HG03575 (cell line): ENCODE measurements at regions not wholly inside any gene's neighbourhood (a gene's known extent, or its start where the extent isn't known, plus 50 kb on each side); places are given as distances from the start of the nearest gene placed in this dataset.

ENCODE experiments used
- ATAC-seq: cut with Tn5 transposase; IDR thresholded peaks from one replicate; pipeline ENCODE4 v1.9.1; 2021; ENCODE audit not compliant: unreplicated experiment, insufficient number of reproducible peaks, low FRiP score; ENCODE audit errors: extremely low read depth

- ATAC-seq, result no peak
Measured at GRCh38 chr6:134866563-134866962, 83.3 kb downstream of the ALDH8A1 start.

DNA sequence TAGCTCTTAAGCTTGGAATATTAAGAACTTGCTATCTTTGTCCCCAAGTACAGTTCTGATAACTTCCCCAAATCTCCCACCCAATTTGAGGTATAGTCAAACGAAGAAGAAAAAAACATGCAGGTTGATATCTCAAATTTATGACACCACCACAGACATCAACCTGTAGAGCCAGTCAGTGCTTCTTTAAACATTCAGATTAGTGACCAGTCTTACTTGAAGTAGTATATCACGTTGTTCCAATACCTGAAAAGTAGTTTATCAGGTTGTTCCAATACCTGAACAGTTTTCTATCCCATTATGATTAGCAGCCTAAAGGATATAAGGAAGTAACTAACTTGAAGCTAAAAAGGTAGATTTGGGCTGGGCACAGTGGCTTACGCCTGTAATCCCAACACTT, 85.3 kb downstream of the ALDH8A1 start:
- ATAC-seq, result no peak

DNA sequence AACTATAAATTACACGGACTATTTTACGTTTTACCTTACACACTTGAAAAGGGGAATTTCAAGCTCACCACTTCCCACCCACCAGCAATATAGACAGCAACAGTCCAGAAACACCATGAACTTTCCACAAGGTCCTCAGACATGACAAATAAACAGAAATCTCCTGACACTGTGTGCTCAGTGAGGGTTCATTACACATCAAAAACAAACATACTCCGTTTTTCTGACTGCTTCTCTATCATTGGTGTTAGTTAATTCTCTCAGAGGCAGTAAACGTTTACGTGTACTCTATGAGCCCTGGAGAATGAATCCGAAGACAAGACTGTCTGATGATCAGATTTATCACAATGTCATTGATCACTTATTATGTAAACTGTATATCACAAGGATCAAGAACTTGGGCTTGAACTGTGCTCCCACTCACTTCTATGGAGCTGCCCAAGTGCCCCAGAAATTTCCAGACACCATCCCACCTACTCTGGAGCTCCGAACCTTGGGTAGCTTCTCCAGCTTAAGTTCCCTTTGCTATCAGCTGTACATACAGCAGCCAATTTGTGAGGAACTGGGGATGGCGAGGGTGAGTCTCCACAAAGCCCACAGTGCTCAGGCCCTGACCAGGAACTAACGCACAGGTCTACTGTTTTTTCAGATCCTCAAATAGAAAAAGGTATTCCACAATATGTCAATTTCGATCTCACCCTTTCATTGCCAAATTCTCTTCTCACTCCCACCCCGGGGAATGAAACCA, 86.0 kb downstream of the ALDH8A1 start:
- no peak for ATAC-seq

- ATAC-seq, result no peak
Measured at GRCh38 chr6:134854366-134854765, 95.5 kb downstream of the ALDH8A1 start.

GRCh38 chr6:134853111-134854055, 96.5 kb downstream of the ALDH8A1 start:
- ATAC-seq, result no peak

- no peak for ATAC-seq
Measured at GRCh38 chr6:134851548-134851947, 98.4 kb downstream of the ALDH8A1 start.

- ATAC-seq, result no peak
Measured at GRCh38 chr6:134850721-134851305, 99.1 kb downstream of the ALDH8A1 start.

DNA sequence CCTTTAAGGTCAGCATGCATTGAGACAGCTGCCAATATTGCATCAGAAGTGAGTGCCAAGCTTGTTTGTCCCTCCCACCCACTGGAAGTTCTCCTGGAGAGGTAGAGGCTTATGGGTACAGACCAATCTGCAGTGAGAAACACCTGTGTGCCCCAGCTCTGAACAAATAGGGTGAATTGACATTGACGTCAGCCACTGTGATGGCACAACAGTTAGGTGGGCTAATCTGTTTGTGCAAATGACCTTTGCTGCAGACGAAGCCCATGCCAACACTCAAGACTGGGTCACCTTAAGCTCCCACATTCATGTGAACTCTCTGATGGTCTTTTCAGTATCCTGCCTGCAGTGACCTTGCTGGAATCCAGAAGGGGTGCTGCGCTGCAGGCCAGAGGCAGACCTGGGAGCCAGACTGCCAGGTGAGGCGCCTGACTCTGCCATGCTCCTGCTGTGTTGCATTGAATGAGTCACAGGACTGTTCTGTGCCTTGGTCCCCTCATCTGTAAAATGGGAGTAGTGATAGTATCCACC, 99.9 kb downstream of the ALDH8A1 start:
- no peak for ATAC-seq

- no peak for ATAC-seq
Measured at GRCh38 chr6:134848076-134848475, 101.8 kb downstream of the ALDH8A1 start.

GRCh38 chr6:134846865-134847264, 103.0 kb downstream of the ALDH8A1 start:
- ATAC-seq, result no peak

DNA sequence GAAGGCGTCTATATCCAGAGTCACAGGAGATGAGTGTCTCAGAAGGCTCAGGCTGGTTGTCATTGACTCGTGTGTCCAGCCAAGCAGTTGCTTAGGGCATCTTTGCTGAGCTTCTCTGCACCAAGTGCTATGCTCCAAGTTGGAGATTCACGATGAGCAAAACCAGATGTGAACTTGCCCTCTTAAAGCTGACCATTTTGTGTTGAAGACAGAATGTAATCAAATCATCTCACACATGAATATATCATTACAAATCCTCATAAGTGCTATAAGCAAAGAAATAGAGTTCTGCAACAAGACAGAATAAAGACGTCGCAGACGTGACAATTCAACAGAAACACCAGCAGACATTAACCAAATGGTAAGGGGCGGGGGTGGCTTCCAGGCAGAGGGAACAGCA, 103.9 kb downstream of the ALDH8A1 start:
- ATAC-seq, result no peak

GRCh38 chr6:134844120-134844519, 105.8 kb downstream of the ALDH8A1 start:
- ATAC-seq, result no peak

DNA sequence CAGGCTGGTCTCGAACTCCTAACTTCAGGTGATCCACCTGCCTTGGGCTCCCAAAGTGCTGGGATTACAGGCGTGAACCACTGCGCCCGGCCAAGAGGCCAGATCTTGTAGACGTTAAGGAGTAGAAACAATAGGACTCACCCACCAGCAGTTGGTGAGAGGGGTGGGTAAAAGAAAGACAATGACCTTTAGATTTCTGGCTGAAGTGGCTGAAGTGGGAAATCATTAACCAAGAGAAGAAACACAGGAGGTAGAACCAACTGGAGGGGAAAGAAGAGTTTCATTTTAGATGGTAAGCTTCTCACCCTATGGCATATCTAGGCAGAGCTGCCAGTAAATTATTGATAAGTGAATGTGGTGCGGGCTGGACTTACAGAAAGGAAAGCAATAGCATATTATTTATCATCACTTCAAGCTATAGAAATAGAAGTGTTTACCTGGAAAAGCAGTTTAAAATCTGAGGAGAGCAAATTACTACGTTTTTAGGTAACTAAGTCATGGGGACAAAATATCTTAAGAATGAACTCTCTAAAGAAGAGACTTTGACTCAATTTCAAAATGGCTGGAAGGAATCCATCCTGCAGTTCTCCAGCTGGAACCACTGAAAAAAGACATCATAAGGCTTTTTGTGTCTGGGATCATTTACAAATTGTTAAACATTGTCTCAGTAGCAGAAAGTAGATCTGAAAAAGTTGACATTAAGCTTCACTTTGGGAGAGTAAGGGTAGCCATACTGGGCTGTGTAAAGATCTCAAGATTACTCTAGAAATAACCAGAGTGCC, 109.6 kb downstream of the ALDH8A1 start:
- ATAC-seq, result no peak

DNA sequence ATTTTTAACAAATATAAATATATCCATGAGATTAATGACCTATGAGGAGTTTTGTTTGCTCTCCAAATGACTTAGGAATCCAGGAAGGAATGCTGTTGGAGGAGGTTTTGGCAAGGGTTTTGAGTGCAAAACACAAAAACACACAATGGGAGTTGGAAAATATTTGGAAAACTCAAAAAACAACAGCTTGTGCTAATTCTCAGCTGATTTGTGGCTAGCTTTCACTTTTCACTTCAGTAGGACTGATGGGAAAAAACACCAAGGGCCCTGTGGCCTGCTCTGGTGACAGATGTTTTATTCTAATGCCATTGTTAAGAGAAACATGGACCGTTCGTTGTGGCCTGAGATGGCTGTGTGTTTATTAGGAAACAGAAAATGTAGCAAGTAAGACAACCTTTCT, 113.9 kb downstream of the ALDH8A1 start:
- no peak for ATAC-seq

DNA sequence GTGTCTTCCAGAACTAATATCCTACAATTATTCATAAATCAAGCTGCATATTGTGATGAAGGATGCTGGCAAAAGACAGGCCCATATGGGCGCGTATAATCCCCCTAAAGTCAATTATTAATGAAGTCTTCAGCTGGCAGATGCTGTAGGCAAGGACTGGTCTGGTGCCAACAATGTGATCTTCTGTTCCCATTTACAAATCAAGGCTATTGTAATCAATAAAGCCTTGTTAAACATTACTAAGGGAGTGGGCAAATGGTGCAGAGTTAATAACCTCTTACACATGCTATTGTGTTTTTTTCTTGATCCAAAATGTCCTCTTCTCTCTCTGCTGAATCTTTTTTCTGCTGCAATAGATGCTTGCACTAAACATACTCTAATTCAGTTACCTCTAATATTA, 119.0 kb downstream of the ALDH8A1 start:
- ATAC-seq, result no peak

GRCh38 chr6:134830194-134830593, 119.7 kb downstream of the ALDH8A1 start:
- ATAC-seq, result no peak

DNA sequence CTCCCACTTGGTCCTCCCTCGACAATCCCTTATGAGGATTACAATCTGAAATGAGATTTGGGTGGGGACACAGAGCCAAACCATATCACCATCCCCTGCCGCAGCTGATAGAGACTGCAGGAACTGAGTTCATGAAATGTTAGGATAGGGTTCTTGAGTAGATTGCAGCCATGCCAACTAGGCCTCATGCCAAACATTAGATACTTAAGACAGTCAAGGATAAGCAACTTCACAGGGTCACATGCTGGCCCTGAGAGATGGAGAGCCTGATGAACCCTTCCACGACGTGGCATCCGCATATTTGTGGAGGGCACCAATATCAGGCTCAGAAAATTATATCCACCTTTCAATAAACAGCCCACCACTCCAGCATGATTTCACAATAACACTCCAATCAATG, 121.3 kb downstream of the ALDH8A1 start:
- no peak for ATAC-seq

GRCh38 chr6:134826889-134827737, 122.8 kb downstream of the ALDH8A1 start:
- ATAC-seq, result no peak
